ENCODE measurements at regions not wholly inside any gene's neighbourhood (a gene's known extent, or its start where the extent isn't known, plus 50 kb on each side); places are given as distances from the start of the nearest gene placed in this dataset.

- no peak for TF ChIP-seq CTCF (IDR thresholded peaks at IDR 0.05; ENCODE audit: unreplicated experiment)
Measured at GRCh38 chr3:106282943-106283342, 414.1 kb upstream of the CBLB start.

GRCh38 chr3:106288781-106289180 lies 420.0 kb upstream of the CBLB start:
- no peak overlapping the region for H3K27ac Mint-ChIP-seq (ENCODE audit: unreplicated experiment)
- no peaks in the 10 kb centered on the region for H3K4me1 Mint-ChIP-seq (ENCODE audit: unreplicated experiment)

More at GRCh38 chr3:106282943-106283342, 414.1 kb upstream of the CBLB start:
- peaks cover 6% of the 10 kb centered on the region for H3K4me1 Mint-ChIP-seq (ENCODE audit: unreplicated experiment)
- peaks cover under 1% of the 10 kb centered on the region for H3K27me3 Mint-ChIP-seq (ENCODE audit: unreplicated experiment)
- H3K36me3 Mint-ChIP-seq (ENCODE audit: low read depth, unreplicated experiment): no peaks in the 10 kb centered on the region
- H3K9me3 Mint-ChIP-seq (ENCODE audit: unreplicated experiment): no peaks in the 10 kb centered on the region
- no peak overlapping the region for H3K4me3 Mint-ChIP-seq (ENCODE audit: unreplicated experiment)
- H3K27ac Mint-ChIP-seq (ENCODE audit: unreplicated experiment): no peak overlapping the region
- DNase-seq (ENCODE audit: low spot score): no peak

GRCh38 chr3:106290304-106290997 lies 421.6 kb upstream of the CBLB start:
- TF ChIP-seq CTCF (IDR thresholded peaks at IDR 0.05; ENCODE audit: unreplicated experiment): no peak
- Mint-ChIP-seq H3K27ac (ENCODE audit: unreplicated experiment) (no peak overlapping the region), H3K9me3 (ENCODE audit: unreplicated experiment) (no peaks in the 10 kb centered on the region), H3K4me3 (ENCODE audit: unreplicated experiment) (no peak overlapping the region), H3K36me3 (ENCODE audit: low read depth, unreplicated experiment) (no peaks in the 10 kb centered on the region), H3K27me3 (ENCODE audit: unreplicated experiment) (peaks cover 3% of the 10 kb centered on the region), H3K4me1 (ENCODE audit: unreplicated experiment) (no peaks in the 10 kb centered on the region)
- DNase-seq (ENCODE audit: low spot score): no peak

More at GRCh38 chr3:106288781-106289180, 420.0 kb upstream of the CBLB start:
- Mint-ChIP-seq H3K9me3 (ENCODE audit: unreplicated experiment) (no peaks in the 10 kb centered on the region), H3K27me3 (ENCODE audit: unreplicated experiment) (peaks cover 3% of the 10 kb centered on the region), H3K36me3 (ENCODE audit: low read depth, unreplicated experiment) (no peaks in the 10 kb centered on the region), H3K4me3 (ENCODE audit: unreplicated experiment) (no peak overlapping the region)
- DNase-seq (ENCODE audit: low spot score): no peak
- TF ChIP-seq CTCF (IDR thresholded peaks at IDR 0.05; ENCODE audit: unreplicated experiment): no peak

- Mint-ChIP-seq H3K27me3 (ENCODE audit: unreplicated experiment) (peaks cover 3% of the 10 kb centered on the region), H3K9me3 (ENCODE audit: unreplicated experiment) (no peaks in the 10 kb centered on the region), H3K4me3 (ENCODE audit: unreplicated experiment) (no peak overlapping the region), H3K4me1 (ENCODE audit: unreplicated experiment) (no peaks in the 10 kb centered on the region), H3K36me3 (ENCODE audit: low read depth, unreplicated experiment) (no peaks in the 10 kb centered on the region), H3K27ac (ENCODE audit: unreplicated experiment) (no peak overlapping the region)
- TF ChIP-seq CTCF (IDR thresholded peaks at IDR 0.05; ENCODE audit: unreplicated experiment): no peak
- no peak for DNase-seq (ENCODE audit: low spot score)
Measured at GRCh38 chr3:106293161-106293560, 424.3 kb upstream of the CBLB start.

- Mint-ChIP-seq H3K4me1 (ENCODE audit: unreplicated experiment) (no peaks in the 10 kb centered on the region), H3K27ac (ENCODE audit: unreplicated experiment) (no peak overlapping the region), H3K27me3 (ENCODE audit: unreplicated experiment) (peaks cover 5% of the 10 kb centered on the region), H3K4me3 (ENCODE audit: unreplicated experiment) (no peak overlapping the region), H3K9me3 (ENCODE audit: unreplicated experiment) (no peaks in the 10 kb centered on the region), H3K36me3 (ENCODE audit: low read depth, unreplicated experiment) (no peaks in the 10 kb centered on the region)
- DNase-seq (ENCODE audit: low spot score): no peak
- TF ChIP-seq CTCF (IDR thresholded peaks at IDR 0.05; ENCODE audit: unreplicated experiment): no peak
Measured at GRCh38 chr3:106294121-106294520, 425.3 kb upstream of the CBLB start.

All from endothelial cell (in vitro differentiated cells).